BLaER1 treated with 17β-estradiol and CSF1 and Interleukin-3, amounts not matched to agents 10 nM and 100 nM (cell line): ENCODE measurements at regions not wholly inside any gene's neighbourhood (a gene's known extent, or its start where the extent isn't known, plus 50 kb on each side); places are given as distances from the start of the nearest gene placed in this dataset.
"Not testable (repeated sequence)": the region's sequence is repeated elsewhere in the genome, so short reads cannot be mapped to it uniquely, and the experiment has no call there.

Experiments used
- H3K27ac ChIP-seq, 11 experiments: shearing (Covaris generic); formaldehyde crosslinking; 2 replicates each; pipeline ENCODE4 v1.8.1; 2022
- H3K27me3 ChIP-seq, 11 experiments: shearing (Covaris generic); formaldehyde crosslinking; 2 replicates each; pipeline ENCODE4 v1.8.1; 2022
- H3K36me3 ChIP-seq, 11 experiments: shearing (Covaris generic); formaldehyde crosslinking; 2 replicates each; pipeline ENCODE4 v1.8.1; 2022
- H3K4me1 ChIP-seq, 10 experiments: shearing (Covaris generic); formaldehyde crosslinking; 2 replicates each; pipeline ENCODE4 v1.8.1; 2022
- H3K4me2 ChIP-seq, 11 experiments: shearing (Covaris generic); formaldehyde crosslinking; 2 replicates each; pipeline ENCODE4 v1.8.1; 2022
- H3K4me3 ChIP-seq, 10 experiments: shearing (Covaris generic); formaldehyde crosslinking; 2 replicates each; pipeline ENCODE4 v1.8.1; 2022
- H3K9ac ChIP-seq, 11 experiments: shearing (Covaris generic); formaldehyde crosslinking; 2 replicates each; pipeline ENCODE4 v1.8.1; 2022
- H3K9me3 ChIP-seq, 11 experiments: shearing (Covaris generic); formaldehyde crosslinking; replicated peaks in 1 of 11; 2 replicates each; pipeline ENCODE4 v1.8.1; 2022
- H4K20me1 ChIP-seq, 11 experiments: shearing (Covaris generic); formaldehyde crosslinking; 2 replicates each; pipeline ENCODE4 v1.8.1; 2022
- Cebpa-rat ChIP-seq, 11 experiments: shearing (Covaris generic); IDR thresholded peaks; 2 replicates each; pipeline ENCODE4 v1.8.1; 2022

- Histone ChIP-seq H3K27ac (no peak overlapping the region), H4K20me1 (no peaks in the 10 kb centered on the region), H3K36me3 (no peaks in the 10 kb centered on the region), H3K27me3 (no peaks in the 10 kb centered on the region), H3K9ac (no peak overlapping the region), H3K4me2 (no peak overlapping the region), H3K9me3 (peaks cover 20 to 58% (median 28%) of the 10 kb centered on the region in 11 experiments; a peak in 20 of 22 replicates), H3K4me1 (no peaks in the 10 kb centered on the region), H3K4me3 (no peak overlapping the region)
- no peak for TF ChIP-seq Cebpa-rat (IDR thresholded peaks at IDR 0.05)
Observed at GRCh38 chr10:81576336-81576735, 298.7 kb upstream of the NRG3 start.

DNA sequence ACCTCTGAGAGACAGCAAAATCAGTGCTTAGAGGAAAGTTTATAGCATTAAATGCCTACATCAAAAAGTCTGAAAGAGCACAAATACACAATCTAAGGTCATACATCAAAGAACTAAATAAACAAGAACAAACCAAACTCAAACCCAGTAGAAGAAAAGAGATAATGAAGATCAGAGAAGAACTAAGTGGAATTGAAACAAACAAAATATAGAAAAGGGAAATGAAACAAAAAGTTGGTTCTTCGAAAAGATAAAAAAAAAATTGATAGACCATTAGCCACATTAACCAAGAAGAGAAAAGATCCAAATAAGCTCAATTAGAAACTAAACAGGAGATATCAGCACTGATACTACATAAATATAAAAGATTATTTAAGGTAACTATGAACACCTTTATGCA is 280.0 kb upstream of the NRG3 start:
- H3K27ac ChIP-seq: 0 out of 22 replicates have a peak overlapping the region, but pooled peaks of 1 of the 11 experiments have one; percentile 19
- H3K4me2 ChIP-seq: peak overlapping the region in 5 of 11 experiments; percentile 19 to 59 (median 46); a peak in 7 of 22 replicates
- peaks cover 16 to 22% (median 16%) of the 10 kb centered on the region in 11 experiments for H3K9me3 ChIP-seq
- H3K9ac ChIP-seq: no peak overlapping the region
- no peak overlapping the region for H3K4me3 ChIP-seq
- peaks cover 0 to 27% (median 4%) of the 10 kb centered on the region in 10 experiments; a peak in 10 of 20 replicates for H3K4me1 ChIP-seq
- no peak for TF ChIP-seq Cebpa-rat (IDR thresholded peaks at IDR 0.05)
- H3K36me3 ChIP-seq: 0 out of 22 replicates have a peak, but pooled peaks cover 0 to 3% (median 0%) of the 10 kb centered on the region in 11 experiments
- no peaks in the 10 kb centered on the region for H3K27me3 ChIP-seq
- no peaks in the 10 kb centered on the region for H4K20me1 ChIP-seq

DNA sequence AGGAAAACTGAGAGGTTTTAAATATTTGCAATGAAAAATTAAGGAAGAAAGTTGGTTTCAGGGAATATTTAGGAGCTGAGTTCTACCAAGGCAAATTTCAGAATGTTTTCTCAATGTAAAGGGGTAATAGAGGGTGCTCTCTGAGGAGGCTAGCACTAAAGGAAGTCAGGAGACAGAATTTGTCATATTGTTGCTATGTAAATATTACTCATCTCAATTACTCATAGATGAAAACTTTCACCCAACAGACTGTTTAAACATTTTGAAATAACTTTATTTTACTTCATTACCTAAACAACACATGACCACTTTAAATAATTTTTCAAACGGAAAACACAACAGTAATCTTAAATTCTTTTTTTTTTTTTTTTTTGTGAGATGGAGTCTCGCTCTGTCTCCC is 274.8 kb upstream of the NRG3 start:
- no peaks in the 10 kb centered on the region for H3K27me3 ChIP-seq
- no peak overlapping the region for H3K4me2 ChIP-seq
- H3K9ac ChIP-seq: no peak overlapping the region
- H4K20me1 ChIP-seq: no peaks in the 10 kb centered on the region
- no peaks in the 10 kb centered on the region for H3K9me3 ChIP-seq
- H3K4me1 ChIP-seq: peaks cover 0 to 16% (median 0%) of the 10 kb centered on the region in 10 experiments; a peak in 6 of 20 replicates
- H3K4me3 ChIP-seq: no peak overlapping the region
- no peaks in the 10 kb centered on the region for H3K36me3 ChIP-seq
- TF ChIP-seq Cebpa-rat (IDR thresholded peaks at IDR 0.05): no peak
- no peak overlapping the region for H3K27ac ChIP-seq

- Histone ChIP-seq H3K9me3 (no peaks in the 10 kb centered on the region), H3K27ac (no peak overlapping the region), H3K4me2 (no peak overlapping the region), H3K27me3 (no peaks in the 10 kb centered on the region), H3K36me3 (no peaks in the 10 kb centered on the region), H3K9ac (no peak overlapping the region), H4K20me1 (no peaks in the 10 kb centered on the region), H3K4me1 (peaks cover 0 to under 1% (median 0%) of the 10 kb centered on the region in 10 experiments; a peak in 2 of 20 replicates), H3K4me3 (no peak overlapping the region)
- TF ChIP-seq Cebpa-rat (IDR thresholded peaks at IDR 0.05): no peak
Observed at GRCh38 chr10:81603106-81603620, 271.8 kb upstream of the NRG3 start.

DNA sequence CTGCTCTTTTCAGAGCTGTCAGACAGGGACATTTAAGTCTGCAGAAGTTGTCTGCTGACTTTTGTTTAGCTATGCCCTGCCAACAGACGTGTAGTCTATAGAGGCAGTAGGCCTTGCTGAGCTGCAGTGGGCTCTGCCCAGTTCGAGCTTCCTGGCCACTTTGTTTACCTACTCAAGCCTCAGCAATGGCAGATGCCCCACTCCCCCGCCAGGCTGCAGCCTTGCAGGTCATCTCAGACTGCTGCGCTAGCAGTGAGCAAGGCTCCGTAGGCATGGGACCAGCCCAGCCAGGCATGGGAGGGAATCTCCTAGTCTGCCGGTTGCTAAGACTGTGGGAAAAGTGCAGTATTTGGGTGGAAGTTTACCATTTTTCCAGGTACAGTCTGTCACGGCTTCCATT is 230.5 kb upstream of the NRG3 start:
- H4K20me1 ChIP-seq, H3K4me1 ChIP-seq, H3K4me3 ChIP-seq, H3K9me3 ChIP-seq, H3K27ac ChIP-seq, H3K27me3 ChIP-seq, H3K9ac ChIP-seq, H3K4me2 ChIP-seq, H3K36me3 ChIP-seq: not testable (repeated sequence)

- Histone ChIP-seq H3K36me3 (no peaks in the 10 kb centered on the region), H3K4me3 (no peak overlapping the region)
- no peak for TF ChIP-seq Cebpa-rat (IDR thresholded peaks at IDR 0.05)
Observed at GRCh38 chr10:81655986-81656385, 219.0 kb upstream of the NRG3 start.

DNA sequence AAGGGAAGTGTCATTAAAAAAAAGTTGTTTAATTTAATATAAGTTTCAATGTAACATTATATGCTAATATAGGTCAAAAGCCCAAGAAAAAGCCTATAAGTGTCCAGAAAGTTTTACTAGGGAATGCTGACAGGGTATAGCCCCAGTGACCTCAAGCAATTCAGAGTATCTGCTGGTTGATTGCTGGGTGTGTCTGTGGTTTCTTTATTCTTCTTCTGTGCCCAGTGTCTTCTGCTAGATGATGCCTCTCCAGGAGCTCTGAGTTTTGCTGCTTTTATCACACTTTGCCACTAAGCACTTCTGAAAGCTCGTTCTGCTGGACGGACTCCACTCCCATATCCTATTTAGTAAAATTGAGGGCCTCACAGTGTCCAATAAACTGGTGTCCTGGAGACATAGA is 212.2 kb upstream of the NRG3 start:
- no peaks in the 10 kb centered on the region for H3K27me3 ChIP-seq
- no peak overlapping the region for H3K9ac ChIP-seq
- no peak overlapping the region for H3K4me3 ChIP-seq
- peaks cover 0 to 3% (median 0%) of the 10 kb centered on the region in 11 experiments; a peak in 3 of 22 replicates for H3K9me3 ChIP-seq
- H3K36me3 ChIP-seq: no peaks in the 10 kb centered on the region
- no peak overlapping the region for H3K27ac ChIP-seq
- H3K4me2 ChIP-seq: no peak overlapping the region
- no peak for TF ChIP-seq Cebpa-rat (IDR thresholded peaks at IDR 0.05)
- H4K20me1 ChIP-seq: no peaks in the 10 kb centered on the region
- H3K4me1 ChIP-seq: no peaks in the 10 kb centered on the region

More at GRCh38 chr10:81655986-81656385, 219.0 kb upstream of the NRG3 start:
- Histone ChIP-seq H3K27ac (no peak overlapping the region), H3K9ac (no peak overlapping the region), H3K4me1 (no peaks in the 10 kb centered on the region), H3K27me3 (no peaks in the 10 kb centered on the region), H4K20me1 (no peaks in the 10 kb centered on the region), H3K4me2 (no peak overlapping the region), H3K9me3 (peaks cover 0 to 12% (median 9%) of the 10 kb centered on the region in 11 experiments; a peak in 15 of 22 replicates)

- H3K9me3 ChIP-seq: peaks cover 11 to 23% (median 18%) of the 10 kb centered on the region in 11 experiments
- not testable (repeated sequence) for H3K4me1 ChIP-seq, H3K27me3 ChIP-seq, H3K4me2 ChIP-seq, H3K4me3 ChIP-seq, H3K27ac ChIP-seq, H4K20me1 ChIP-seq, H3K36me3 ChIP-seq, H3K9ac ChIP-seq
Observed at GRCh38 chr10:81664800-81665199, 210.2 kb upstream of the NRG3 start.

GRCh38 chr10:81674941-81675340 is 200.1 kb upstream of the NRG3 start:
- H3K4me2 ChIP-seq: no peak overlapping the region
- H4K20me1 ChIP-seq: no peaks in the 10 kb centered on the region
- no peaks in the 10 kb centered on the region; a peak in 1 of 22 replicates for H3K36me3 ChIP-seq
- no peak for TF ChIP-seq Cebpa-rat (IDR thresholded peaks at IDR 0.05)
- no peak overlapping the region for H3K9ac ChIP-seq
- H3K4me1 ChIP-seq: no peaks in the 10 kb centered on the region
- no peak overlapping the region for H3K4me3 ChIP-seq
- no peak overlapping the region for H3K27ac ChIP-seq
- H3K27me3 ChIP-seq: no peaks in the 10 kb centered on the region
- H3K9me3 ChIP-seq: peaks cover 2 to 10% (median 6%) of the 10 kb centered on the region in 11 experiments

GRCh38 chr10:81679291-81679690 is 195.7 kb upstream of the NRG3 start:
- Histone ChIP-seq H3K4me2 (no peak overlapping the region), H3K27me3 (no peaks in the 10 kb centered on the region), H3K4me1 (peaks cover 0 to 6% (median 0%) of the 10 kb centered on the region in 10 experiments; a peak in 1 of 20 replicates), H3K9ac (no peak overlapping the region), H4K20me1 (no peaks in the 10 kb centered on the region), H3K36me3 (no peaks in the 10 kb centered on the region), H3K9me3 (peaks cover 0 to 4% (median 0%) of the 10 kb centered on the region in 11 experiments; a peak in 2 of 22 replicates), H3K4me3 (no peak overlapping the region), H3K27ac (no peak overlapping the region)
- no peak for TF ChIP-seq Cebpa-rat (IDR thresholded peaks at IDR 0.05)
